ENCODE measurements at regions not wholly inside any gene's neighbourhood (a gene's known extent, or its start where the extent isn't known, plus 50 kb on each side); places are given as distances from the start of the nearest gene placed in this dataset.

- TF ChIP-seq SPI1 (IDR thresholded peaks at IDR 0.05; ENCODE audit: borderline replicate concordance, low read depth) (no peak), REST (IDR thresholded peaks at IDR 0.05; ENCODE audit: insufficient replicate concordance, low read depth) (no peak), POLR2AphosphoS5 (IDR thresholded peaks at IDR 0.05; ENCODE audit: low read depth) (no peak), GABPA (IDR thresholded peaks at IDR 0.05; ENCODE audit: low read depth) (no peak), CTCF (IDR thresholded peaks at IDR 0.05; ENCODE audit: insufficient read depth, low read length) (no peak)
- Histone ChIP-seq H3K4me3 (replicated peaks; ENCODE audit: insufficient read depth, low read length) (no peak overlapping the region), H3K27ac (replicated peaks) (no peak overlapping the region), H3K27me3 (ENCODE audit: insufficient read depth, poor library complexity, severe bottlenecking) (no peaks in the 10 kb centered on the region)
- no peak for DNase-seq (ENCODE audit: low read depth in 1 of 2, low spot score in 1 of 2)
These were observed 1324.1 kb downstream of the AACS start for GRCh38 chr12:126389220-126389841.

GRCh38 chr12:126389961-126390360 lies 1324.7 kb downstream of the AACS start:
- Histone ChIP-seq H3K27me3 (ENCODE audit: insufficient read depth, poor library complexity, severe bottlenecking) (no peaks in the 10 kb centered on the region), H3K27ac (replicated peaks) (no peak overlapping the region), H3K4me3 (replicated peaks; ENCODE audit: insufficient read depth, low read length) (no peak overlapping the region)
- no peak for DNase-seq (ENCODE audit: low read depth in 1 of 2, low spot score in 1 of 2)
- no peak for TF ChIP-seq GABPA (IDR thresholded peaks at IDR 0.05; ENCODE audit: low read depth)
- TF ChIP-seq CTCF (IDR thresholded peaks at IDR 0.05; ENCODE audit: insufficient read depth, low read length): no peak
- no peak for TF ChIP-seq REST (IDR thresholded peaks at IDR 0.05; ENCODE audit: insufficient replicate concordance, low read depth)
- no peak for TF ChIP-seq POLR2AphosphoS5 (IDR thresholded peaks at IDR 0.05; ENCODE audit: low read depth)
- TF ChIP-seq SPI1 (IDR thresholded peaks at IDR 0.05; ENCODE audit: borderline replicate concordance, low read depth): no peak

GRCh38 chr12:126390969-126391566 lies 1325.8 kb downstream of the AACS start:
- no peak for TF ChIP-seq REST (IDR thresholded peaks at IDR 0.05; ENCODE audit: insufficient replicate concordance, low read depth)
- no peak for TF ChIP-seq SPI1 (IDR thresholded peaks at IDR 0.05; ENCODE audit: borderline replicate concordance, low read depth)
- TF ChIP-seq GABPA (IDR thresholded peaks at IDR 0.05; ENCODE audit: low read depth): no peak
- TF ChIP-seq CTCF (IDR thresholded peaks at IDR 0.05; ENCODE audit: insufficient read depth, low read length): no peak
- no peak for TF ChIP-seq POLR2AphosphoS5 (IDR thresholded peaks at IDR 0.05; ENCODE audit: low read depth)
- H3K27me3 ChIP-seq (ENCODE audit: insufficient read depth, poor library complexity, severe bottlenecking): no peaks in the 10 kb centered on the region
- no peak for DNase-seq (ENCODE audit: low read depth in 1 of 2, low spot score in 1 of 2)
- no peak overlapping the region for H3K4me3 ChIP-seq (replicated peaks; ENCODE audit: insufficient read depth, low read length)
- H3K27ac ChIP-seq (replicated peaks): no peak overlapping the region

All from HL-60 (cell line).